Body of pancreas (tissue), 4 donors: ENCODE measurements at regions not wholly inside any gene's neighbourhood (a gene's known extent, or its start where the extent isn't known, plus 50 kb on each side); places are given as distances from the start of the nearest gene placed in this dataset.

Experiments used
- CTCF ChIP-seq, 7 experiments: fragments of 450-650 bp in 4 of 7; fragments of 200-600 bp in 3 of 7; sonication (generic) in 3 of 7; IDR thresholded peaks; one replicate each; pipeline ENCODE4 v1.5.1; 2016 to 2019; ENCODE audit warnings: antibody characterized with exemption in 7 of 7
- POLR2A ChIP-seq, 3 donors: fragments of 450-650 bp; IDR thresholded peaks; one replicate each; pipeline ENCODE4 v1.6.1; 2016; ENCODE audit warnings: antibody characterized with exemption in 3 of 3, mild to moderate bottlenecking in 2 of 3

- TF ChIP-seq POLR2A (IDR thresholded peaks at IDR 0.05): no peak
- no peak for TF ChIP-seq CTCF (IDR thresholded peaks at IDR 0.05)
Measured at GRCh38 chr5:77867914-77868313, 91.8 kb upstream of the TBCA start.
